GM18499 (cell line): ENCODE measurements at regions not wholly inside any gene's neighbourhood (a gene's known extent, or its start where the extent isn't known, plus 50 kb on each side); places are given as distances from the start of the nearest gene placed in this dataset.

Experiments used
- ATAC-seq: cut with Tn5 transposase; IDR thresholded peaks from one replicate; pipeline ENCODE4 v1.9.1; 2021; ENCODE audit warnings: moderate number of reproducible peaks; ENCODE audit not compliant: insufficient read depth, unreplicated experiment

GRCh38 chr2:65818873-65819451, 386.6 kb upstream of the SPRED2 start:
- ATAC-seq, result no peak

GRCh38 chr2:65813631-65814173, 381.3 kb upstream of the SPRED2 start:
- no peak for ATAC-seq

- no peak for ATAC-seq
Measured at GRCh38 chr2:65812887-65813286, 380.5 kb upstream of the SPRED2 start.

- ATAC-seq, result no peak
Measured at GRCh38 chr2:65807942-65808341, 375.5 kb upstream of the SPRED2 start.

GRCh38 chr2:65804777-65805176, 372.4 kb upstream of the SPRED2 start:
- ATAC-seq, result no peak

GRCh38 chr2:65802298-65802942, 370.0 kb upstream of the SPRED2 start:
- no peak for ATAC-seq

GRCh38 chr2:65800998-65801397, 368.6 kb upstream of the SPRED2 start:
- ATAC-seq, result no peak

- ATAC-seq, result no peak
Measured at GRCh38 chr2:65799141-65799854, 366.9 kb upstream of the SPRED2 start.

GRCh38 chr2:65798641-65799040, 366.2 kb upstream of the SPRED2 start:
- no peak for ATAC-seq

- ATAC-seq, result no peak
Measured at GRCh38 chr2:65794994-65795393, 362.6 kb upstream of the SPRED2 start.

GRCh38 chr2:65791404-65791975, 359.1 kb upstream of the SPRED2 start:
- no peak for ATAC-seq

GRCh38 chr2:65790676-65790935, 358.2 kb upstream of the SPRED2 start:
- no peak for ATAC-seq

- ATAC-seq, result no peak
Measured at GRCh38 chr2:65789923-65790675, 357.7 kb upstream of the SPRED2 start.

- no peak for ATAC-seq
Measured at GRCh38 chr2:65788556-65788955, 356.2 kb upstream of the SPRED2 start.

GRCh38 chr2:65786765-65787164, 354.4 kb upstream of the SPRED2 start:
- ATAC-seq, result no peak

GRCh38 chr2:65786007-65786717, 353.8 kb upstream of the SPRED2 start:
- no peak for ATAC-seq

GRCh38 chr2:65782996-65783650, 350.7 kb upstream of the SPRED2 start:
- no peak for ATAC-seq

GRCh38 chr2:65782186-65782585, 349.8 kb upstream of the SPRED2 start:
- ATAC-seq, result no peak

- ATAC-seq, result no peak
Measured at GRCh38 chr2:65781756-65782155, 349.4 kb upstream of the SPRED2 start.

- no peak for ATAC-seq
Measured at GRCh38 chr2:65779021-65779420, 346.6 kb upstream of the SPRED2 start.
